HepG2 (cell line): ENCODE measurements at regions not wholly inside any gene's neighbourhood (a gene's known extent, or its start where the extent isn't known, plus 50 kb on each side); places are given as distances from the start of the nearest gene placed in this dataset.

Source experiments
- ATAC-seq: fragments of 200-7000 bp; cut with Tn5 transposase; 3 replicates; pipeline ENCODE4 v1.9.1; 2020; ENCODE audit warnings: mild to moderate bottlenecking, moderate library complexity
- BruUV-seq: library from RNA; stranded (reverse); fragments of 400-500 nt; replicated peaks from 2 replicates; lab custom pipeline; 2021; lab: Mats Ljungman, UMichigan
- CTCF ChIA-PET: fragments of 300-600 bp; formaldehyde crosslinking; extraction: SDS; loops from one replicate; lab custom pipeline; 2021; ENCODE audit warnings: low total read pairs, inconsistent platforms, low intra/inter-chr PET ratio; lab: Yijun Ruan, JAX
- POLR2A ChIA-PET: fragments of 350-600 bp; sonication (Branson Sonifier 250); formaldehyde crosslinking; loops from one replicate; lab custom pipeline; 2020; ENCODE audit warnings: antibody characterized with exemption, inconsistent platforms; lab: Yijun Ruan, JAX
- DNase-seq: peaks from one replicate; pipeline ENCODE4 v3.0.0-alpha.2; 2015; ENCODE audit warnings: low spot score
- FAIRE-seq: peaks from 3 replicates; lab custom pipeline; 2011; peaks lifted over from hg19 to GRCh38; lab: Jason Lieb, UNC
- H2AFZ ChIP-seq: one replicate; pipeline ENCODE4 v1.6.1; 2011; ENCODE audit warnings: low read length, inconsistent platforms
- H3K27ac ChIP-seq: fragments of 300-600 bp; 3 replicates; pipeline ENCODE4 v1.8.0; 2011; ENCODE audit warnings: mixed run types, mild to moderate bottlenecking, mixed read lengths, low read length, inconsistent platforms; ENCODE audit not compliant: insufficient read depth; ENCODE audit errors: extremely low read length
- H3K27me3 ChIP-seq, 2 experiments: fragments of 200-600 bp in 1 of 2; 2 replicates in 1 of 2; 3 replicates in 1 of 2; pipeline versions ENCODE4 v1.6.0 to v1.8.0; 2011; ENCODE audit warnings: low read length in 2 of 2, mild to moderate bottlenecking in 2 of 2, moderate library complexity in 2 of 2, inconsistent platforms in 1 of 2; ENCODE audit not compliant: insufficient read depth in 2 of 2, control insufficient read depth in 1 of 2
- H3K36me3 ChIP-seq, 2 experiments: fragments of 200-600 bp in 1 of 2; replicated peaks in 1 of 2; 2 replicates in 1 of 2; 3 replicates in 1 of 2; pipeline versions ENCODE4 v1.5.1 to v1.8.0; 2011; ENCODE audit warnings: low read length in 2 of 2, inconsistent platforms in 1 of 2; ENCODE audit not compliant: insufficient read depth in 2 of 2, control insufficient read depth in 1 of 2
- H3K4me1 ChIP-seq: 2 replicates; pipeline ENCODE4 v1.5.1; 2012; ENCODE audit warnings: low read length, inconsistent platforms; ENCODE audit not compliant: insufficient read depth
- H3K4me2 ChIP-seq: 2 replicates; pipeline ENCODE4 v1.6.0; 2011; ENCODE audit warnings: low read depth, low read length, inconsistent platforms
- H3K4me3 ChIP-seq, 3 experiments: fragments of 200-600 bp in 1 of 3; sonication (generic), shearing (Covaris generic) in 1 of 3; replicated peaks in 1 of 3; 2 replicates each; pipeline ENCODE4 v1.5.1; 2011 to 2016; ENCODE audit warnings: low read length in 3 of 3, inconsistent platforms in 2 of 3, low read depth in 2 of 3, mild to moderate bottlenecking in 2 of 3, control low read depth in 1 of 3, mixed read lengths in 1 of 3; ENCODE audit not compliant: insufficient read depth in 1 of 3
- H3K79me2 ChIP-seq: one replicate; pipeline ENCODE4 v1.6.1; 2011; ENCODE audit warnings: low read length, inconsistent platforms; ENCODE audit not compliant: insufficient read depth
- H3K9ac ChIP-seq: 2 replicates; pipeline ENCODE4 v1.6.0; 2011; ENCODE audit warnings: mild to moderate bottlenecking, low read depth, low read length, inconsistent platforms; ENCODE audit not compliant: insufficient read depth
- H3K9me3 ChIP-seq: 2 replicates; pipeline ENCODE4 v1.5.1; 2012; ENCODE audit warnings: mild to moderate bottlenecking, low read length
- H4K20me1 ChIP-seq: 2 replicates; pipeline ENCODE4 v1.6.0; 2011; ENCODE audit warnings: inconsistent platforms, mild to moderate bottlenecking, low read length, moderate library complexity; ENCODE audit not compliant: insufficient read depth
- ATF7 ChIP-seq, 2 experiments: fragments of 450-650 bp in 1 of 2; sonication (generic) in 1 of 2; formaldehyde crosslinking in 1 of 2; IDR thresholded peaks; 2 replicates each; pipeline versions ENCODE4 v1.4.0 to v1.6.1; 2016 to 2020; ENCODE audit warnings: antibody characterized with exemption in 1 of 2, mild to moderate bottlenecking in 1 of 2, missing genetic modification reagents in 1 of 2
- CREB1 ChIP-seq, 2 experiments: fragments of 450-650 bp in 1 of 2; IDR thresholded peaks; 2 replicates each; pipeline ENCODE4 v1.6.1; 2016 to 2017; ENCODE audit warnings: control low read depth in 1 of 2, mild to moderate bottlenecking in 1 of 2, missing compliant biosample characterization in 1 of 2, missing genetic modification characterization in 1 of 2
- FOXM1 ChIP-seq: sonication (generic); formaldehyde crosslinking; IDR thresholded peaks from 2 replicates; pipeline ENCODE4 v1.5.0; 2020; ENCODE audit warnings: missing genetic modification reagents
- NR2F2 ChIP-seq: IDR thresholded peaks from 2 replicates; pipeline ENCODE4 v1.6.1; 2012; ENCODE audit warnings: low read depth, inconsistent platforms, borderline replicate concordance
- NR2F6 ChIP-seq, 2 experiments: IDR thresholded peaks; 2 replicates each; pipeline ENCODE4 v1.6.1; 2016; ENCODE audit warnings: antibody characterized with exemption in 1 of 2, mild to moderate bottlenecking in 1 of 2
- RARG ChIP-seq: sonication (generic); formaldehyde crosslinking; IDR thresholded peaks from 2 replicates; pipeline ENCODE4 v1.4.0; 2020; ENCODE audit warnings: low read depth, mild to moderate bottlenecking, missing genetic modification reagents
- SKI ChIP-seq: fragments of 450-650 bp; IDR thresholded peaks from one replicate; pipeline ENCODE4 v1.6.1; 2018; ENCODE audit warnings: mild to moderate bottlenecking; ENCODE audit not compliant: partially characterized antibody
- SRSF9 ChIP-seq: fragments of 200-400 bp; formaldehyde crosslinking; IDR thresholded peaks from 2 replicates; pipeline ENCODE4 v1.6.1; 2018; ENCODE audit warnings: borderline replicate concordance, mild to moderate bottlenecking, low read depth, low read length; ENCODE audit not compliant: insufficient read depth, poor library complexity, severe bottlenecking
- ZFX ChIP-seq: sonication (generic); formaldehyde crosslinking; IDR thresholded peaks from 2 replicates; pipeline ENCODE4 v1.4.0; 2020; ENCODE audit warnings: mild to moderate bottlenecking, low read depth, missing genetic modification reagents, moderate library complexity
- ZNF703 ChIP-seq: sonication (generic); formaldehyde crosslinking; IDR thresholded peaks from 2 replicates; pipeline ENCODE4 v1.5.1; 2020; ENCODE audit warnings: missing genetic modification reagents, mild to moderate bottlenecking, moderate library complexity, borderline replicate concordance
- ZNF747 ChIP-seq: sonication (generic); formaldehyde crosslinking; IDR thresholded peaks from 2 replicates; pipeline ENCODE4 v1.8.1; 2023; ENCODE audit warnings: missing genetic modification reagents, mild to moderate bottlenecking, borderline replicate concordance
- WGBS: methylation state at CpG from one replicate; pipeline ENCODE4 v1.1.6; 2017; ENCODE audit warnings: low lambda C conversion rate; 5-methylcytosine and 5-hydroxymethylcytosine counted together
- in situ Hi-C: cut with HindIII; loops from 2 replicates; pipeline ENCODE4 v1.10.0; 2017; ENCODE audit warnings: low pct_unique_long_range_greater_than_20kb; ENCODE audit not compliant: extremely low pct_ligation_motif_present
- intact Hi-C: fragments of 100-400 bp; cut with micrococcal nuclease; formaldehyde crosslinking; loops from one replicate; pipeline ENCODE4 v1.10.0; 2022; ENCODE audit not compliant: unreplicated experiment
- TF ChIP-seq, protein P1 (sequence below): sonication (generic); formaldehyde crosslinking; IDR thresholded peaks from 2 replicates; pipeline ENCODE4 v1.9.0; 2021; ENCODE audit warnings: missing genetic modification reagents, borderline replicate concordance
- TF ChIP-seq, protein P2 (sequence below), 2 experiments: sonication (generic) in 1 of 2; formaldehyde crosslinking in 1 of 2; IDR thresholded peaks; 2 replicates each; pipeline versions ENCODE4 v1.4.0 to v1.6.1; 2018 to 2020; ENCODE audit warnings: missing genetic modification reagents in 2 of 2, borderline replicate concordance in 1 of 2, low read depth in 1 of 2, mild to moderate bottlenecking in 1 of 2, missing biosample characterization in 1 of 2
- TF ChIP-seq, protein P3 (sequence below): sonication (generic); formaldehyde crosslinking; IDR thresholded peaks from 2 replicates; pipeline ENCODE4 v1.4.0; 2020; ENCODE audit warnings: mild to moderate bottlenecking, missing genetic modification reagents

DNA sequence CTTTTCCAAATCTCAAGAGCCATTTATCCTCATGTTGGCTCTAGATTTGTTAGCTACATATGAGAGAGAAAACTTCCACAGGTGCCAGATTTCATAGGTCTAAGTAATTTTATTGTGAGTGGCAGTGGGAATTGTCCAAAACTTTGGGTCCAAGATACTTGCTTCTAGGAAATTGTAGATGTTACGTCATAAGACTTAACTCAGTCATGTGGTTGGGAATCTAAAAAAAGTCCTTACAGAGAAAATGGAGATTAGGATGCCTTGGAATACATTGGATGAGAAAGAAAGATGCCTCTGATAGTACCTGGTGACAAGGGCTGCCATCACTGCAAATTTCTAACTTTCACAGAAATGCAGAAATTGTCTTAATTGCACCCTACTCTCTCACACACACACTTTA, 506.5 kb downstream of the C4orf33 start:
- Histone ChIP-seq H3K27ac (no peak overlapping the region), H3K79me2 (no peaks in the 10 kb centered on the region), H3K27me3 (no peaks in the 10 kb centered on the region), H3K9ac (no peak overlapping the region), H4K20me1 (no peaks in the 10 kb centered on the region), H3K4me2 (no peak overlapping the region), H3K4me1 (no peaks in the 10 kb centered on the region), H3K9me3 (no peaks in the 10 kb centered on the region), H3K36me3 (no peaks in the 10 kb centered on the region), H3K4me3 (no peak overlapping the region), H2AFZ (no peak overlapping the region)
- no peak for DNase-seq
- no TSS peak for BruUV-seq
- in situ Hi-C loops, result no loop called here
- FAIRE-seq, result no peak
- WGBS, result 0% methylated on average over 1 of the region's 1 CpG
- ChIA-PET CTCF (no interaction called here), POLR2A (no interaction called here)
- intact Hi-C loops, result no loop called here
- no peak for ATAC-seq
- TF ChIP-seq ATF7 (IDR thresholded peaks at IDR 0.05), result peak; percentile 55
- no peak for TF ChIP-seq ATF7 (CRISPR knock-in tag; IDR thresholded peaks at IDR 0.05)
- no peak for TF ChIP-seq ZFX (CRISPR knock-in tag)
- no peak for TF ChIP-seq FOXM1 (CRISPR knock-in tag)
- no peak for TF ChIP-seq SRSF9
- TF ChIP-seq NR2F2, result no peak
- TF ChIP-seq ZNF747 (CRISPR knock-in tag), result no peak
- TF ChIP-seq, protein P1, sequence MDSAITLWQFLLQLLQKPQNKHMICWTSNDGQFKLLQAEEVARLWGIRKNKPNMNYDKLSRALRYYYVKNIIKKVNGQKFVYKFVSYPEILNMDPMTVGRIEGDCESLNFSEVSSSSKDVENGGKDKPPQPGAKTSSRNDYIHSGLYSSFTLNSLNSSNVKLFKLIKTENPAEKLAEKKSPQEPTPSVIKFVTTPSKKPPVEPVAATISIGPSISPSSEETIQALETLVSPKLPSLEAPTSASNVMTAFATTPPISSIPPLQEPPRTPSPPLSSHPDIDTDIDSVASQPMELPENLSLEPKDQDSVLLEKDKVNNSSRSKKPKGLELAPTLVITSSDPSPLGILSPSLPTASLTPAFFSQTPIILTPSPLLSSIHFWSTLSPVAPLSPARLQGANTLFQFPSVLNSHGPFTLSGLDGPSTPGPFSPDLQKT (CRISPR knock-in tag), result no peak
- TF ChIP-seq, protein P2, sequence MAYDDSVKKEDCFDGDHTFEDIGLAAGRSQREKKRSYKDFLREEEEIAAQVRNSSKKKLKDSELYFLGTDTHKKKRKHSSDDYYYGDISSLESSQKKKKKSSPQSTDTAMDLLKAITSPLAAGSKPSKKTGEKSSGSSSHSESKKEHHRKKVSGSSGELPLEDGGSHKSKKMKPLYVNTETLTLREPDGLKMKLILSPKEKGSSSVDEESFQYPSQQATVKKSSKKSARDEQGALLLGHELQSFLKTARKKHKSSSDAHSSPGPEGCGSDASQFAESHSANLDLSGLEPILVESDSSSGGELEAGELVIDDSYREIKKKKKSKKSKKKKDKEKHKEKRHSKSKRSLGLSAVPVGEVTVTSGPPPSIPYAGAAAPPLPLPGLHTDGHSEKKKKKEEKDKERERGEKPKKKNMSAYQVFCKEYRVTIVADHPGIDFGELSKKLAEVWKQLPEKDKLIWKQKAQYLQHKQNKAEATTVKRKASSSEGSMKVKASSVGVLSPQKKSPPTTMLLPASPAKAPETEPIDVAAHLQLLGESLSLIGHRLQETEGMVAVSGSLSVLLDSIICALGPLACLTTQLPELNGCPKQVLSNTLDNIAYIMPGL (CRISPR knock-in tag; IDR thresholded peaks at IDR 0.05; ENCODE audit: borderline replicate concordance in 1 of 2, low read depth in 1 of 2), result no peak
- peak; percentile 69; the same call in 1 of the 2 replicates for TF ChIP-seq CREB1 (IDR thresholded peaks at IDR 0.05)
- no peak for TF ChIP-seq CREB1 (CRISPR knock-in tag; IDR thresholded peaks at IDR 0.05)
- TF ChIP-seq, protein P3, sequence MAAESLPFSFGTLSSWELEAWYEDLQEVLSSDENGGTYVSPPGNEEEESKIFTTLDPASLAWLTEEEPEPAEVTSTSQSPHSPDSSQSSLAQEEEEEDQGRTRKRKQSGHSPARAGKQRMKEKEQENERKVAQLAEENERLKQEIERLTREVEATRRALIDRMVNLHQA (CRISPR knock-in tag), result no peak
- no peak for TF ChIP-seq SKI
- TF ChIP-seq RARG (CRISPR knock-in tag), result no peak
- TF ChIP-seq NR2F6 (IDR thresholded peaks at IDR 0.05), result no peak
- TF ChIP-seq NR2F6 (CRISPR knock-in tag; IDR thresholded peaks at IDR 0.05), result no peak
- no peak for TF ChIP-seq ZNF703
